Natural killer cell treated with Interleukin-12 subunit alpha and Interleukin-12 subunit beta and Interleukin-15 and Interleukin-18, amount 100 ng/mL, for 72 hours (primary cell): ENCODE measurements at regions not wholly inside any gene's neighbourhood (a gene's known extent, or its start where the extent isn't known, plus 50 kb on each side); places are given as distances from the start of the nearest gene placed in this dataset.

Experiments
- ATAC-seq, 2 donors: fragments of 150-1000 bp; cut with Tn5 transposase in 1 of 2; sonication (Bioruptor Pico), chemical (Tn5 transposase) in 1 of 2; 2 replicates each; pipeline ENCODE4 v1.10.0; 2021
- DNase-seq: peaks from one replicate; pipeline ENCODE4 v3.0.0; 2022; ENCODE audit warnings: low spot score
- H3K27ac Mint-ChIP-seq, 2 donors: 1 replicate in 1 of 2; 2 replicates in 1 of 2; pipeline ENCODE4 v1.8.0; 2022; ENCODE audit warnings: mixed read lengths in 2 of 2, mild to moderate bottlenecking in 1 of 2, moderate library complexity in 1 of 2
- H3K27me3 Mint-ChIP-seq, 2 donors: 1 replicate in 1 of 2; 2 replicates in 1 of 2; pipeline ENCODE4 v1.8.0; 2022; ENCODE audit warnings: mixed read lengths in 2 of 2
- H3K36me3 Mint-ChIP-seq: one replicate; pipeline ENCODE4 v1.8.0; 2022; ENCODE audit warnings: mixed read lengths
- H3K4me1 Mint-ChIP-seq, 2 donors: 1 replicate in 1 of 2; 2 replicates in 1 of 2; pipeline ENCODE4 v1.8.0; 2022; ENCODE audit warnings: low read depth in 2 of 2, mixed read lengths in 2 of 2, mild to moderate bottlenecking in 1 of 2
- H3K4me3 Mint-ChIP-seq: one replicate; pipeline ENCODE4 v1.8.0; 2022; ENCODE audit warnings: mixed read lengths
- H3K9me3 Mint-ChIP-seq: 2 replicates; pipeline ENCODE4 v1.8.0; 2022; ENCODE audit warnings: mixed read lengths

DNA sequence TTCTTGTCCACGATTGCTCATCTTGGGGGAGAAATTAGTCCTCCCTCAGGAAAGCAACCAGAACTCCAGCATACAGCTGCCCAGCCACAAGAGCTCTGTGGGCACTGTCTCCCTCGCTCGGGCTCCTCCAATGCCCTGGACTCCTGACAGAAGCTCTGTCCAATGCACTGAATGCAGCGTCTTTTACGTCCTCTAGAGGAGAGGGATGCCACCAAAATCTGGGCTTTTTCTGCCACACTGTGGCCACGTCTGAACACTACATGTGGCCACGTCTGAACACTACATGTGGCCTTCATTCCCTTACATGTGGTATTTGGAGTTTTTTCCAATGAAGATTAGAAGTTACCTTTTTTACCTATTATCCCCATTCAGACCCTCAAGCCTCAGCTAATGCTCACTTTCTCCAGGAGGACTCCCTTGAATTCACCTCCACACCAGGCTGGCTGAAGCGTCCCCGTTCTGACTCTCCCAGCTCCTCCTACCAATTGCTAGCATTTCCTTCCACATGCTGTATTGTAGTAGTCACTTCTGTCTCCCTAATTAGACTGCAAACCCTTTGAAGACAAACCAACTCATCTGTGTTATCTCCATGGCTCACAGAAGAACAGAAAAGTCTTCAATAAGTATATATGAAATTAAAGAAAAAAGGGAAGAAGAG, 134.3 kb upstream of the PDE1C start:
- H3K27me3 Mint-ChIP-seq: peaks cover 0 to 5% of the 10 kb centered on the region in 2 donors
- H3K9me3 Mint-ChIP-seq: no peaks in the 10 kb centered on the region
- no peak for DNase-seq
- H3K27ac Mint-ChIP-seq: no peak overlapping the region
- H3K36me3 Mint-ChIP-seq: no peaks in the 10 kb centered on the region
- no peak overlapping the region for H3K4me3 Mint-ChIP-seq
- H3K4me1 Mint-ChIP-seq: no peaks in the 10 kb centered on the region
- peak in 1 of 2 donors; percentile 41 for ATAC-seq

DNA sequence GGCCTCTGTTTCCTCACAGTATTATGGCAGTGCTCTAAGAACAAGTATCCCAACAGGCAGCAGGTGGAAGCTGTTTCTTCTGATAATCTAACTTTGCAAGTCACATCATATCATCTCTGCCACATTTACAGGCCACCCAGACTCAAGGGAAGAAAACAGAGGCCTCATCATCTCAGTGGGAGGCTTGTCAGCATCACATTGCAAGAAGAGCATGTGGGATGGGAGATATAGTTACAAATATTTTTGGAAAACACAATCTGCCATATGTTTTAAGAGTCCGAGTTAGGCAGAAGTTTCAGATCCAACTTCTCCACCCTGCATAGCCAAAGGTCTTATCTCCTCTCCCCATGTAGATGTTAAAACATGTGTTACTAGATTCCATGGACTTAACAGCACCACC, 130.4 kb upstream of the PDE1C start:
- Mint-ChIP-seq H3K27me3 (no peaks in the 10 kb centered on the region), H3K36me3 (no peaks in the 10 kb centered on the region), H3K4me3 (no peak overlapping the region), H3K4me1 (no peaks in the 10 kb centered on the region), H3K27ac (no peak overlapping the region), H3K9me3 (no peaks in the 10 kb centered on the region)
- no peak for DNase-seq
- no peak for ATAC-seq

DNA sequence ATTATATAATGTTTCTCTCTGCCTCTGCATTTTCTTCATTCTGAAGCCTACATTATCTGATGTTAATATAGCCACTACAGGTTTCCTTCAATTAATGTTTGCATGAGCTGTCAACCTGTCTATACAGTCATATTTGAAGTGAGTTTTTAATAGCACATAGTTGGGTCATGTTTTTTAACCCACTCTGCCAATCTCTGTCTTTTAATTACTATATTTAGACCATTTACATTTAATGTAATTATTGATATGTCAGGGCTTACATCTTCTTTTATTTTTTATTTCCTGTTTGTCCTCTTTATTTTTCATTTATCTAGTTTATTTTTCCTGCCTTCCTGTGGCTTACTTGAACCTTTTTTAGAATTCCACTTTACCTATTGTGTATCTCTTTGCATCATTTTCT, 124.3 kb upstream of the PDE1C start:
- DNase-seq (no peak), ATAC-seq (no peak)
- H3K9me3 Mint-ChIP-seq: peaks cover 5% of the 10 kb centered on the region
- H3K4me3 Mint-ChIP-seq: no peak overlapping the region
- H3K27ac Mint-ChIP-seq: no peak overlapping the region
- peaks cover 5% of the 10 kb centered on the region for H3K36me3 Mint-ChIP-seq
- H3K4me1 Mint-ChIP-seq: no peaks in the 10 kb centered on the region
- H3K27me3 Mint-ChIP-seq: no peaks in the 10 kb centered on the region

DNA sequence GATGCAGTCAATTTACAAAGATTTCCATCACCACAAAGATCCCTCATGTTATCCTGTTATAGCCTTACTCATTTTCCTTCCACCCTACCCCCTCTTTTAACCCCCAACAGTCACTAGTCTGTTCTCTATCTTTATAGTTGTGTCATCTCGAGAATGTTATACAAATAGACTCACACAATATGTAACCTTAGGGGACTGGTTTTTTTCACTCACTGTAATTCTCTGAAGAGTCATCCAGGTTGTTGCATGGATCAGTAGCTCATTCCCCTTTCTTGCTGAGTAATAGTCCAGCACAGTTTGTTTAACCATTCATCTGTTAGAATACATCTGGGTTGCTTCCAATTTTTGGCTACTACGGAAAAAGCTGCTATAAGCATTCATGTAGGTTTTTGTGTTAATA, 121.1 kb upstream of the PDE1C start:
- no peaks in the 10 kb centered on the region for H3K4me1 Mint-ChIP-seq
- H3K9me3 Mint-ChIP-seq: peaks cover 5% of the 10 kb centered on the region
- DNase-seq (no peak), ATAC-seq (no peak)
- no peaks in the 10 kb centered on the region for H3K27me3 Mint-ChIP-seq
- H3K4me3 Mint-ChIP-seq: no peak overlapping the region
- peaks cover 5% of the 10 kb centered on the region for H3K36me3 Mint-ChIP-seq
- no peak overlapping the region for H3K27ac Mint-ChIP-seq

DNA sequence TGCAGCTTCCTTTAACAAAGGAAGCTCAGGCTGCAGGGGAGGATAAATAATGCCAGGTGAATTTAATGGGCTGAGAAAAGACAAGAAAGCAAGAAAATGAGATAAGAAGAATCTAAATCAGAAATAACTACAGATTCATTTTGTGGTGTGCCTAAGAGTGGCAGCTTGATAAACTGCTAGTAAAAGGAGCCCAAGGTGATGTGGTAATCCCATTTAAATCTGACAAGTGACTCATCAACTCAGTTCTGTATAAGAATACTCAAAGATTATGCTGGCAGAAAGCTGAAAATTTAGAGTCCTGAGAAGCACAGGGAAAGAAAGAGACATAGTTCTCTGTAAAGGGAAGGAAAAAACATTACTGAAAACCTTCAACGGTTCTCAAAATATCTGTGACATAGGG, 109.4 kb upstream of the PDE1C start:
- Mint-ChIP-seq H3K9me3 (peaks cover 2% of the 10 kb centered on the region), H3K27ac (no peak overlapping the region), H3K36me3 (no peaks in the 10 kb centered on the region), H3K27me3 (peaks cover 0 to 4% of the 10 kb centered on the region in 2 donors), H3K4me1 (no peaks in the 10 kb centered on the region), H3K4me3 (no peak overlapping the region)
- no peak for DNase-seq
- ATAC-seq: no peak

DNA sequence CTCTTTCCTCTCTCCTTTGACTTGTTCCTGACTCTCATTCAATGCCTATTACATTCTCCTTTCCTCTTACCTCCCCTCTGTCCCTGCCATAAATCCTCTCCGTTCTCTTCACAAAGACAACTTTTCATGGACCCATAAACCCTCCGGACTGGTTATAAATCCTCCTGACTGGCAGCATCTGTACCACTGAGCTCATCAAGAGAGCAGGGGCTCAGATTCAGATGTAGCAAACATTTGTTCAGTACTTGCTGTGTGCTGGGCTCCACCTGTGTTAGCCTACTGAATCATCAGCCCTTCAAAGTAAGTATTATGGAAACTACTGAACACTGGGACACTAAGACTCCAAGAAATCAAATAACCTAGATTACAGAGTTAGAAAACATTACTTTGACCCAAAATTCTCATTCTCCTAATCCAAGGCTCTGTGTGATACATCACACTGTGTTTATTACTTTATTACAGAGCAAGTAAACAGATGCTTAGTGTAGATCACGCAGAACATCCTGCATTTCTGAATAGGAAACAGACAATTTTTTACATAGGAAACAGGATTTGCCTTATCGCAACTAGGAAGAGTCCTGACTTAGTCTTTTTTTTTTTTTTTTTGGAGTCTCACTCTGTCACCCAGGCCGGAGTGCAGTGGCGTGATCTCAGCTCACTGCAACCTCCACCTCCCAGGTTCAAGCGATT, 108.6 kb upstream of the PDE1C start:
- no peak overlapping the region for H3K4me3 Mint-ChIP-seq
- H3K27me3 Mint-ChIP-seq: peaks cover 0 to 4% of the 10 kb centered on the region in 2 donors
- H3K4me1 Mint-ChIP-seq: no peaks in the 10 kb centered on the region
- H3K27ac Mint-ChIP-seq: no peak overlapping the region
- ATAC-seq: no peak
- H3K9me3 Mint-ChIP-seq: peaks cover 2% of the 10 kb centered on the region
- no peaks in the 10 kb centered on the region for H3K36me3 Mint-ChIP-seq
- no peak for DNase-seq

DNA sequence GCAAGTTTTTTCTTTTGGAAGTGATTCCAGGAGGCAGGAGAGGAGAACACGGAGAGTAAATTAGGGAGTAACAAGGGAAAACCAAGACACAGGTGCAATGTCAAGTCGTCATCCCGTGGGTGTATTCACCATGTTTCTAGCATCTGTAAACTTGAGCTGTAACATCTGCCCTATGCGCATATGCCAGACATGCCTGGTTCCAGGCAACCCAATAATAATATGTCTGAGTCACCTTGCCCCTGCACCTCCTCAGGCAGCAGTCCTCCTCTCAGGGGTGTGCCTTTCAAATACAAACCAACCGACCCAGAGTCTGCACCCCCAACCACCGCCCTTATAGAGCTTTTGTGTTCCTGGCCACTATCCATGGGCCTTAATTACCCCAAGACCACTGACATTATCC, 107.0 kb upstream of the PDE1C start:
- Mint-ChIP-seq H3K36me3 (no peaks in the 10 kb centered on the region), H3K27ac (no peak overlapping the region), H3K4me1 (no peaks in the 10 kb centered on the region), H3K27me3 (peaks cover 0 to 4% of the 10 kb centered on the region in 2 donors), H3K4me3 (no peak overlapping the region), H3K9me3 (peaks cover 2% of the 10 kb centered on the region)
- no peak for DNase-seq
- no peak for ATAC-seq

DNA sequence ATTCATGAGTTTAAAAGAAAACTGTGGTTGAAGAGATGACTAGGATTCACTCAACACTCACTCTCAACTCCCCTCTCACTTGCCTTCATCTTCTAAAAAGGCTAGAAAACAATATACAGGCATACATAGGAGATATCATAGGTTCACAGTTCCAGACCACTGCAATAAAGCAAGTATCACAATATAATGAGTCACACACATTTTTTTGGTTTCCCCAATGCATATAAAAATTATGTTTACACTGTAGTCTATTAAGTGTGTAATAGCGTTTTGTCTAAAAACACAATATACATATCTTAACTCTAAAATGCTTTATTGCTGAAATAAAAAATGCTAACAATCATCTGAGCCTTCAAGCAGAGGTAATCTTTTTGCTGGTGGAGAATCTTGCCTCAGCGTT, 104.9 kb upstream of the PDE1C start:
- DNase-seq (no peak), ATAC-seq (no peak)
- Mint-ChIP-seq H3K9me3 (peaks cover 2% of the 10 kb centered on the region), H3K4me1 (no peaks in the 10 kb centered on the region), H3K36me3 (no peaks in the 10 kb centered on the region), H3K4me3 (no peak overlapping the region), H3K27me3 (peaks cover 0 to 4% of the 10 kb centered on the region in 2 donors), H3K27ac (no peak overlapping the region)

DNA sequence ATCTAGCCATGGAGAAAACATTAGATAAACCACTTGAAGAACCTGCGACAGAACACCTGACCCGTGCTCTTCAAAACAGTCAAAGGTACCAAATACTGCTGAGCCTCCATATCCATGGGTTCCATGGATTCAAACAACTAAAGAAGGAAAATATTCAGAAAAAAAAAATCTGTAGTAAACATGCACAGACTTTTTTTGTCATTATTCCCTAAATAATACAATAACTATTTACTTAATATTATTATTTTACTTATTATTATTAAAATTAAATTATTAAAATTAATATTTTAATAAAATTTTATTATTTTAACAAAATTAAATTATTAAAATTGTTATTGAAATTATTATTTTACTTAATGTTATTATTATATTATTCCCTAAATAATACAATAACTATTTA, 101.0 kb upstream of the PDE1C start:
- Mint-ChIP-seq H3K9me3 (no peaks in the 10 kb centered on the region), H3K27ac (no peak overlapping the region), H3K36me3 (no peaks in the 10 kb centered on the region), H3K27me3 (no peaks in the 10 kb centered on the region), H3K4me3 (no peak overlapping the region), H3K4me1 (no peaks in the 10 kb centered on the region)
- no peak for DNase-seq
- no peak for ATAC-seq

DNA sequence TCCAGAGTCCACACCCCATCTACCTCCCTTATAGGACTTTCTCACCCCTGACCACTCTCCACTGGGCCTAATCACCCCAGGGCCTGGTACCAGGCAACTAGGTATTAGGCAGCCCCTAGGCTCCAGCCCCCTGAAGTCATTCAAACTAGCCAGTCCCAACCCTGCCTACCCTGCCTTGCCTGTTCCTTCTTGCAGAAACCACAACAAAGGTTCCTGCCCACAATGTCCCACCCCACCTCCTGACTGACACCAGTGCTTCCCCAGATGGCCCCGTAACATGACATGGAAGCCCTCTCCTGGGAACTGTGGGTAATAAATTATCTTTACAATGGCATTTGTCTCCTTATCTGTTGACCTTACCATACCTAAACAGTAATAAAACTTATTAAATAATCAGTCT, 100.6 kb upstream of the PDE1C start:
- Mint-ChIP-seq H3K27ac (no peak overlapping the region), H3K4me1 (no peaks in the 10 kb centered on the region), H3K4me3 (no peak overlapping the region), H3K36me3 (no peaks in the 10 kb centered on the region), H3K9me3 (no peaks in the 10 kb centered on the region), H3K27me3 (no peaks in the 10 kb centered on the region)
- ATAC-seq: no peak
- DNase-seq: no peak

DNA sequence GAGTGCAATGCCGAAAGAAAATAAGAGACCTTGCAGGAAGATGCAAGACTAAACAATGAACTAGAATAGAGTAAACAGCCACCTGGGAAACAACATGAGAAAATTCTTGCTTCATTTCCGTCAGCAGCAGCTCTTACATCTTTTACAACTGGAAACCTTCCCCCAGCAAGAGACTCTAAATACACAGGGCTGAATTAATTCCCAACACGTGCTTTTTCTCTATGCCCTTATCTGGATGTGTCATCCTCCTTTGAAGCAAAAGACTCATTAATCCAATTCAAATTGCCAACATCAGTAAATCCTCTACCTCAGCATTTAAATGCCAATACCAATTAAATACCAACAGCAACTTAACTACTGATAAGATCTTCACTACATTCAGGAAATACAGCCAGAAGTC, 99.0 kb upstream of the PDE1C start:
- no peaks in the 10 kb centered on the region for H3K36me3 Mint-ChIP-seq

DNA sequence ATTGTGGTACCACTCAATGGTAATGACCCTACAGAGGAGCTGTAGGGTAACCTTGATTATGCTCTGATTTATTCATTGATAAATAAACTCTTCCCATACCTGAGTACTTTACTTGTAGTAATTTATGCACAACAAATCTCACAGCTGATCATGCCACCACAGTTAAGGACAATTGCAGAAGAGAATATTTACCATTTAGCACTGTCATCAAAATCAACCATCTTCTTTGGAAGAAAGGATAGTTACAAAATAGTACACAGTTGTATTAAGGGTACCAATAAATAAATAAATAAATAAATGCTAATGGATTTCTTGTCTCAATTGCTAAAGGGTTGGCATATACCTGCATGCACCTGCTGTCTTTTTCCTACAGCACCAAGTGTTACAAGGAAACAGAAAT, 97.6 kb upstream of the PDE1C start:
- Mint-ChIP-seq H3K36me3 (no peaks in the 10 kb centered on the region), H3K9me3 (no peaks in the 10 kb centered on the region), H3K4me3 (no peak overlapping the region), H3K4me1 (no peaks in the 10 kb centered on the region), H3K27me3 (no peaks in the 10 kb centered on the region), H3K27ac (no peak overlapping the region)
- DNase-seq: no peak
- ATAC-seq: no peak

More for the DNA sequence above, 99.0 kb upstream of the PDE1C start:
- ATAC-seq: no peak
- H3K27ac Mint-ChIP-seq: no peak overlapping the region
- H3K4me1 Mint-ChIP-seq: no peaks in the 10 kb centered on the region
- DNase-seq: no peak
- no peak overlapping the region for H3K4me3 Mint-ChIP-seq
- no peaks in the 10 kb centered on the region for H3K9me3 Mint-ChIP-seq
- H3K27me3 Mint-ChIP-seq: no peaks in the 10 kb centered on the region

DNA sequence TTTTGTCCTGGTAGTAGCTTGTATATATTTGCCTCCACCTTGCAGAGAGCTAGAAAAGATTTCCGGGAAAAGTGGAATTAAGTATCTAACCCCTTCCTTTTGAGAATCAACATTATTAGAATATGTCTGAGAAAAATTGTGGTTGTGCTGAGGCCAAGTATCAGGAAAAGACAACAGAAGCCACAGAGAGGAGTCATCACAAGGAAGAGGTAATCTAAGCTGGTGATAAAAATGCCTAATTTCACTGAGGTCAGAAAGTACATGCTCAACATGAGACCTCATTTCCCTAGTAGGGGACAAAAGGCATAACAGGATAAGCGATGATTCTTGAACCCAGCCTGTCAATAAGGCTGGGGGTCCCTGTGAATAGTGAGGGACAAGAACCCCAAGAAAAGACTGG, 97.0 kb upstream of the PDE1C start:
- DNase-seq: no peak
- Mint-ChIP-seq H3K9me3 (no peaks in the 10 kb centered on the region), H3K27me3 (no peaks in the 10 kb centered on the region), H3K36me3 (no peaks in the 10 kb centered on the region), H3K4me1 (no peaks in the 10 kb centered on the region), H3K4me3 (no peak overlapping the region), H3K27ac (no peak overlapping the region)
- no peak for ATAC-seq

DNA sequence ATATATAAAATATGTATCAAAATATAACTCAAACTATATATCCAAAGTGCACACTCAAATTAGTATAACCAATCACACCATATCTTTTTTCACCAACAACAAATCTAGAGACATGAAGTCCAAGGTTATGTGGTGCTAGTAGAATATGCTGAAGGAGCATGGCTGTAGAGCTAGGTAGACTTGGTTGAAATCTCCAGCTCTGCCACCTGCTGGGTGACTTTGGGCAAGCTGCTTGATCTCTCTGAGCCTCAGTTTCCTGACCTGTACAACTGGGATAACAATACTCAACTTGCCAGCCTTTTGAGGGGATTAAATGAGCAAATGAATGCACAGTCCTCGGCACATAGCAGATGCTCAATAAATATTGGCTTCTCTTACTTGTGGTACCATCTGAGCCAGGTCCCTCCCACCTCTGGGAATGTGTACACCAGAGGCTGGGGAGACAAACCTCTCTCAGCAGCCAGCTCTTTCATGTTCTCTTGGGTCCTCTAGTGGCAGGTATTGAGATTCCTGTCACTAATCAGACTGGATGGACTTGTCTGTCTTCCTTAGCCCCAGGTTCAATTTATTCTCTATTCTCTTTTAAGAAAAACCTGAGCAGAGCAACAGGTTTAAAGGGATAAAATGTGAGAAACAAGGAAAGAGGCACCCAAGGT, 94.3 kb upstream of the PDE1C start:
- H3K27ac Mint-ChIP-seq: no peak overlapping the region
- no peaks in the 10 kb centered on the region for H3K9me3 Mint-ChIP-seq
- no peak overlapping the region for H3K4me3 Mint-ChIP-seq
- H3K36me3 Mint-ChIP-seq: no peaks in the 10 kb centered on the region
- DNase-seq (no peak), ATAC-seq (no peak)
- H3K27me3 Mint-ChIP-seq: no peaks in the 10 kb centered on the region
- no peaks in the 10 kb centered on the region for H3K4me1 Mint-ChIP-seq
